HepG2 (cell line): ENCODE measurements at regions not wholly inside any gene's neighbourhood (a gene's known extent, or its start where the extent isn't known, plus 50 kb on each side); places are given as distances from the start of the nearest gene placed in this dataset.

Experiments used
- ATAC-seq: fragments of 200-7000 bp; cut with Tn5 transposase; 3 replicates; pipeline ENCODE4 v1.9.1; 2020; ENCODE audit warnings: mild to moderate bottlenecking, moderate library complexity
- BruUV-seq: library from RNA; stranded (reverse); fragments of 400-500 nt; replicated peaks from 2 replicates; lab custom pipeline; 2021; lab: Mats Ljungman, UMichigan
- CTCF ChIA-PET: fragments of 300-600 bp; formaldehyde crosslinking; extraction: SDS; loops from one replicate; lab custom pipeline; 2021; ENCODE audit warnings: low total read pairs, inconsistent platforms, low intra/inter-chr PET ratio; lab: Yijun Ruan, JAX
- POLR2A ChIA-PET: fragments of 350-600 bp; sonication (Branson Sonifier 250); formaldehyde crosslinking; loops from one replicate; lab custom pipeline; 2020; ENCODE audit warnings: antibody characterized with exemption, inconsistent platforms; lab: Yijun Ruan, JAX
- DNase-seq: peaks from one replicate; pipeline ENCODE4 v3.0.0-alpha.2; 2015; ENCODE audit warnings: low spot score
- FAIRE-seq: peaks from 3 replicates; lab custom pipeline; 2011; peaks lifted over from hg19 to GRCh38; lab: Jason Lieb, UNC
- H2AFZ ChIP-seq: one replicate; pipeline ENCODE4 v1.6.1; 2011; ENCODE audit warnings: low read length, inconsistent platforms
- H3K27ac ChIP-seq: fragments of 300-600 bp; 3 replicates; pipeline ENCODE4 v1.8.0; 2011; ENCODE audit warnings: mixed run types, mild to moderate bottlenecking, mixed read lengths, low read length, inconsistent platforms; ENCODE audit not compliant: insufficient read depth; ENCODE audit errors: extremely low read length
- H3K27me3 ChIP-seq, 2 experiments: fragments of 200-600 bp in 1 of 2; 2 replicates in 1 of 2; 3 replicates in 1 of 2; pipeline versions ENCODE4 v1.6.0 to v1.8.0; 2011; ENCODE audit warnings: low read length in 2 of 2, mild to moderate bottlenecking in 2 of 2, moderate library complexity in 2 of 2, inconsistent platforms in 1 of 2; ENCODE audit not compliant: insufficient read depth in 2 of 2, control insufficient read depth in 1 of 2
- H3K36me3 ChIP-seq, 2 experiments: fragments of 200-600 bp in 1 of 2; replicated peaks in 1 of 2; 2 replicates in 1 of 2; 3 replicates in 1 of 2; pipeline versions ENCODE4 v1.5.1 to v1.8.0; 2011; ENCODE audit warnings: low read length in 2 of 2, inconsistent platforms in 1 of 2; ENCODE audit not compliant: insufficient read depth in 2 of 2, control insufficient read depth in 1 of 2
- H3K4me1 ChIP-seq: 2 replicates; pipeline ENCODE4 v1.5.1; 2012; ENCODE audit warnings: low read length, inconsistent platforms; ENCODE audit not compliant: insufficient read depth
- H3K4me2 ChIP-seq: 2 replicates; pipeline ENCODE4 v1.6.0; 2011; ENCODE audit warnings: low read depth, low read length, inconsistent platforms
- H3K4me3 ChIP-seq, 3 experiments: fragments of 200-600 bp in 1 of 3; sonication (generic), shearing (Covaris generic) in 1 of 3; replicated peaks in 1 of 3; 2 replicates each; pipeline ENCODE4 v1.5.1; 2011 to 2016; ENCODE audit warnings: low read length in 3 of 3, inconsistent platforms in 2 of 3, low read depth in 2 of 3, mild to moderate bottlenecking in 2 of 3, control low read depth in 1 of 3, mixed read lengths in 1 of 3; ENCODE audit not compliant: insufficient read depth in 1 of 3
- H3K79me2 ChIP-seq: one replicate; pipeline ENCODE4 v1.6.1; 2011; ENCODE audit warnings: low read length, inconsistent platforms; ENCODE audit not compliant: insufficient read depth
- H3K9ac ChIP-seq: 2 replicates; pipeline ENCODE4 v1.6.0; 2011; ENCODE audit warnings: mild to moderate bottlenecking, low read depth, low read length, inconsistent platforms; ENCODE audit not compliant: insufficient read depth
- H3K9me3 ChIP-seq: 2 replicates; pipeline ENCODE4 v1.5.1; 2012; ENCODE audit warnings: mild to moderate bottlenecking, low read length
- H4K20me1 ChIP-seq: 2 replicates; pipeline ENCODE4 v1.6.0; 2011; ENCODE audit warnings: inconsistent platforms, mild to moderate bottlenecking, low read length, moderate library complexity; ENCODE audit not compliant: insufficient read depth
- FOXK1 ChIP-seq: sonication (generic); formaldehyde crosslinking; IDR thresholded peaks from 2 replicates; pipeline ENCODE4 v1.4.0; 2020; ENCODE audit warnings: low read depth, missing genetic modification reagents, borderline replicate concordance
- JDP2 ChIP-seq: sonication (generic); formaldehyde crosslinking; IDR thresholded peaks from 2 replicates; pipeline ENCODE4 v1.8.1; 2022; ENCODE audit warnings: missing genetic modification reagents, borderline replicate concordance
- MED1 ChIP-seq: sonication (generic); formaldehyde crosslinking; IDR thresholded peaks from 2 replicates; pipeline ENCODE4 v1.4.0; 2020; ENCODE audit warnings: missing genetic modification reagents
- NPAS2 ChIP-seq: sonication (generic); formaldehyde crosslinking; IDR thresholded peaks from 2 replicates; pipeline ENCODE4 v1.8.0; 2022; ENCODE audit warnings: mild to moderate bottlenecking, missing genetic modification reagents, borderline replicate concordance
- ZNF292 ChIP-seq: sonication (generic); formaldehyde crosslinking; IDR thresholded peaks from 2 replicates; pipeline ENCODE4 v1.8.1; 2022; ENCODE audit warnings: mild to moderate bottlenecking, low read depth, missing genetic modification reagents, borderline replicate concordance
- ZNF563 ChIP-seq: sonication (generic); formaldehyde crosslinking; IDR thresholded peaks from 2 replicates; pipeline ENCODE4 v1.8.0; 2022; ENCODE audit warnings: mild to moderate bottlenecking, moderate library complexity, missing genetic modification reagents
- in situ Hi-C: cut with HindIII; loops from 2 replicates; pipeline ENCODE4 v1.10.0; 2017; ENCODE audit warnings: low pct_unique_long_range_greater_than_20kb; ENCODE audit not compliant: extremely low pct_ligation_motif_present
- intact Hi-C: fragments of 100-400 bp; cut with micrococcal nuclease; formaldehyde crosslinking; loops from one replicate; pipeline ENCODE4 v1.10.0; 2022; ENCODE audit not compliant: unreplicated experiment
- TF ChIP-seq, protein P1 (sequence below): sonication (generic); formaldehyde crosslinking; IDR thresholded peaks from 2 replicates; pipeline ENCODE4 v1.5.1; 2020; ENCODE audit warnings: mild to moderate bottlenecking, missing genetic modification reagents
- TF ChIP-seq, protein P2 (sequence below): sonication (generic); formaldehyde crosslinking; IDR thresholded peaks from 2 replicates; pipeline ENCODE4 v1.4.0; 2020; ENCODE audit warnings: missing genetic modification reagents
- TF ChIP-seq, protein P3 (sequence below): IDR thresholded peaks from 2 replicates; pipeline ENCODE4 v1.6.1; 2016; ENCODE audit warnings: control low read depth

DNA sequence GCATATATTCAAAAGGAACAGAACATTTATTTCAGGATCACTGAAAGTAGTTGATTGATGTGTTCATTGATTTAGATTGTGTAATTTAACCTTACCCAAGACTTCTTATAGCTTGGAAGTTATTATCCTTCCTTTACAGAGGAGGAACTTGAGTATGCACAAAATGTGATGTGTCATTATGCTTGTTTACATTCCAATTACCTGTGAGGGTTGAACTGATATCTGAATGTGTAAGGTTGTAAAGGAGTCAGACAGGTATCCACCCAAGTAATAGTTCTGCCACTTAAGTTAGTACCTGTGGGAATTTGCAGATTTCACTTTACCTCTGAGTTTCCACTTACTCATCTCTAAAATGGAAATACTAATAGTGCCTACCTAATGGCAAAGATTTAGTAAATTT, 668.2 kb downstream of the DOK5 start:
- no peak overlapping the region for H3K4me2 ChIP-seq
- intact Hi-C loops: no loop called here

More for the DNA sequence above, 668.2 kb downstream of the DOK5 start:
- CTCF ChIA-PET: no interaction called here
- FAIRE-seq (no peak), DNase-seq (no peak), ATAC-seq (no peak)
- Histone ChIP-seq H3K36me3 (no peaks in the 10 kb centered on the region), H3K4me1 (no peaks in the 10 kb centered on the region), H3K9ac (no peak overlapping the region), H3K27ac (no peak overlapping the region), H2AFZ (no peak overlapping the region), H3K27me3 (no peaks in the 10 kb centered on the region), H3K4me3 (no peak overlapping the region), H4K20me1 (no peaks in the 10 kb centered on the region), H3K9me3 (peaks cover 94% of the 10 kb centered on the region), H3K79me2 (no peaks in the 10 kb centered on the region)
- TF ChIP-seq, protein P1, sequence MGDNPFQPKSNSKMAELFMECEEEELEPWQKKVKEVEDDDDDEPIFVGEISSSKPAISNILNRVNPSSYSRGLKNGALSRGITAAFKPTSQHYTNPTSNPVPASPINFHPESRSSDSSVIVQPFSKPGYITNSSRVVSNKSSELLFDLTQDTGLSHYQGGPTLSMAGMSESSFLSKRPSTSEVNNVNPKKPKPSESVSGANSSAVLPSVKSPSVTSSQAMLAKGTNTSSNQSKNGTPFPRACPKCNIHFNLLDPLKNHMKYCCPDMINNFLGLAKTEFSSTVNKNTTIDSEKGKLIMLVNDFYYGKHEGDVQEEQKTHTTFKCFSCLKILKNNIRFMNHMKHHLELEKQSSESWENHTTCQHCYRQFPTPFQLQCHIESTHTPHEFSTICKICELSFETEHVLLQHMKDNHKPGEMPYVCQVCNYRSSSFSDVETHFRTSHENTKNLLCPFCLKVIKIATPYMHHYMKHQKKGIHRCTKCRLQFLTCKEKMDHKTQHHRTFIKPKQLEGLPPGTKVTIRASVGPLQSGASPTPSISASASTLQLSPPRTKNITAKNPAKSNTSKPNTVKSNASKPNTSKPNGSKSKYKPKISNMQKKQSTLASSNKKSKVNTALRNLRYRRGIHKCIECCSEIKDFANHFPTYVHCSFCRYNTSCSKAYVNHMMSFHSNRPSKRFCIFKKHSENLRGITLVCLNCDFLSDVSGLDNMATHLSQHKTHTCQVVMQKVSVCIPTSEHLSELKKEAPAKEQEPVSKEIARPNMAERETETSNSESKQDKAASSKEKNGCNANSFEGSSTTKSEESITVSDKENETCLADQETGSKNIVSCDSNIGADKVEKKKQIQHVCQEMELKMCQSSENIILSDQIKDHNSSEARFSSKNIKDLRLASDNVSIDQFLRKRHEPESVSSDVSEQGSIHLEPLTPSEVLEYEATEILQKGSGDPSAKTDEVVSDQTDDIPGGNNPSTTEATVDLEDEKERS (CRISPR knock-in tag): no peak
- TF ChIP-seq JDP2 (CRISPR knock-in tag): no peak
- TF ChIP-seq ZNF292: no peak
- TF ChIP-seq ZNF563: no peak
- no peak for TF ChIP-seq FOXK1 (CRISPR knock-in tag)
- TF ChIP-seq NPAS2 (CRISPR knock-in tag): no peak
- TF ChIP-seq, protein P2, sequence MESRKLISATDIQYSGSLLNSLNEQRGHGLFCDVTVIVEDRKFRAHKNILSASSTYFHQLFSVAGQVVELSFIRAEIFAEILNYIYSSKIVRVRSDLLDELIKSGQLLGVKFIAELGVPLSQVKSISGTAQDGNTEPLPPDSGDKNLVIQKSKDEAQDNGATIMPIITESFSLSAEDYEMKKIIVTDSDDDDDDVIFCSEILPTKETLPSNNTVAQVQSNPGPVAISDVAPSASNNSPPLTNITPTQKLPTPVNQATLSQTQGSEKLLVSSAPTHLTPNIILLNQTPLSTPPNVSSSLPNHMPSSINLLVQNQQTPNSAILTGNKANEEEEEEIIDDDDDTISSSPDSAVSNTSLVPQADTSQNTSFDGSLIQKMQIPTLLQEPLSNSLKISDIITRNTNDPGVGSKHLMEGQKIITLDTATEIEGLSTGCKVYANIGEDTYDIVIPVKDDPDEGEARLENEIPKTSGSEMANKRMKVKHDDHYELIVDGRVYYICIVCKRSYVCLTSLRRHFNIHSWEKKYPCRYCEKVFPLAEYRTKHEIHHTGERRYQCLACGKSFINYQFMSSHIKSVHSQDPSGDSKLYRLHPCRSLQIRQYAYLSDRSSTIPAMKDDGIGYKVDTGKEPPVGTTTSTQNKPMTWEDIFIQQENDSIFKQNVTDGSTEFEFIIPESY: no peak
- no peak for TF ChIP-seq MED1 (CRISPR knock-in tag)
- TF ChIP-seq, protein P3, sequence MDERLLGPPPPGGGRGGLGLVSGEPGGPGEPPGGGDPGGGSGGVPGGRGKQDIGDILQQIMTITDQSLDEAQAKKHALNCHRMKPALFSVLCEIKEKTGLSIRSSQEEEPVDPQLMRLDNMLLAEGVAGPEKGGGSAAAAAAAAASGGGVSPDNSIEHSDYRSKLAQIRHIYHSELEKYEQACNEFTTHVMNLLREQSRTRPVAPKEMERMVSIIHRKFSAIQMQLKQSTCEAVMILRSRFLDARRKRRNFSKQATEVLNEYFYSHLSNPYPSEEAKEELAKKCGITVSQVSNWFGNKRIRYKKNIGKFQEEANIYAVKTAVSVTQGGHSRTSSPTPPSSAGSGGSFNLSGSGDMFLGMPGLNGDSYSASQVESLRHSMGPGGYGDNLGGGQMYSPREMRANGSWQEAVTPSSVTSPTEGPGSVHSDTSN (CRISPR knock-in tag): no peak
- POLR2A ChIA-PET: no interaction called here
- in situ Hi-C loops: no loop called here
- no TSS peak for BruUV-seq
